T-helper 2 cell treated with Interferon-gamma antibody and Interleukin-4, amounts not matched to agents 5 μg/mL and 100 μg/mL, for 36 hours (primary cell): ENCODE measurements at regions not wholly inside any gene's neighbourhood (a gene's known extent, or its start where the extent isn't known, plus 50 kb on each side); places are given as distances from the start of the nearest gene placed in this dataset.

Experiments
- DNase-seq: peaks from one replicate; pipeline ENCODE4 v3.0.0; 2021; ENCODE audit warnings: low spot score
- H3K27ac Mint-ChIP-seq: one replicate; pipeline ENCODE4 v1.8.0; 2021; ENCODE audit warnings: mild to moderate bottlenecking, mixed read lengths
- H3K27me3 Mint-ChIP-seq: one replicate; pipeline ENCODE4 v1.8.0; 2021; ENCODE audit warnings: low read depth, mixed read lengths
- H3K36me3 Mint-ChIP-seq: one replicate; pipeline ENCODE4 v1.8.0; 2021; ENCODE audit warnings: low read depth, mixed read lengths
- H3K4me1 Mint-ChIP-seq: one replicate; pipeline ENCODE4 v1.8.0; 2021; ENCODE audit warnings: low read depth, mixed read lengths
- H3K4me3 Mint-ChIP-seq: one replicate; pipeline ENCODE4 v1.8.0; 2022; ENCODE audit warnings: mild to moderate bottlenecking, moderate library complexity, mixed read lengths
- H3K9me3 Mint-ChIP-seq: one replicate; pipeline ENCODE4 v1.8.0; 2021; ENCODE audit warnings: mixed read lengths

- no peaks in the 10 kb centered on the region for H3K9me3 Mint-ChIP-seq
- no peak for DNase-seq
- no peak overlapping the region for H3K4me3 Mint-ChIP-seq
- H3K36me3 Mint-ChIP-seq = no peaks in the 10 kb centered on the region
- H3K4me1 Mint-ChIP-seq = peaks cover 2% of the 10 kb centered on the region
- peaks cover 2% of the 10 kb centered on the region for H3K27me3 Mint-ChIP-seq
- no peak overlapping the region for H3K27ac Mint-ChIP-seq
Measured at GRCh38 chr11:119536801-119537200, 113.8 kb upstream of the THY1 start.

- DNase-seq = peak; percentile 32
- H3K27me3 Mint-ChIP-seq = peaks cover 7% of the 10 kb centered on the region
Measured at GRCh38 chr11:119533921-119534736, 111.2 kb upstream of the THY1 start.

GRCh38 chr11:119533462-119533861, 110.5 kb upstream of the THY1 start:
- no peak for DNase-seq
- no peaks in the 10 kb centered on the region for H3K9me3 Mint-ChIP-seq
- peaks cover 7% of the 10 kb centered on the region for H3K27me3 Mint-ChIP-seq
- H3K4me1 Mint-ChIP-seq = peaks cover 2% of the 10 kb centered on the region
- no peaks in the 10 kb centered on the region for H3K36me3 Mint-ChIP-seq
- H3K4me3 Mint-ChIP-seq = no peak overlapping the region
- H3K27ac Mint-ChIP-seq = no peak overlapping the region

More at GRCh38 chr11:119533921-119534736, 111.2 kb upstream of the THY1 start:
- no peak overlapping the region for H3K27ac Mint-ChIP-seq
- no peaks in the 10 kb centered on the region for H3K36me3 Mint-ChIP-seq
- no peak overlapping the region for H3K4me3 Mint-ChIP-seq
- H3K4me1 Mint-ChIP-seq = peaks cover 2% of the 10 kb centered on the region
- no peaks in the 10 kb centered on the region for H3K9me3 Mint-ChIP-seq

GRCh38 chr11:119532551-119532950, 109.6 kb upstream of the THY1 start:
- Mint-ChIP-seq H3K27ac (no peak overlapping the region), H3K36me3 (no peaks in the 10 kb centered on the region), H3K4me3 (no peak overlapping the region), H3K4me1 (peaks cover 2% of the 10 kb centered on the region), H3K27me3 (peaks cover 7% of the 10 kb centered on the region), H3K9me3 (no peaks in the 10 kb centered on the region)
- no peak for DNase-seq

- Mint-ChIP-seq H3K4me1 (peaks cover 2% of the 10 kb centered on the region), H3K36me3 (no peaks in the 10 kb centered on the region), H3K4me3 (no peak overlapping the region), H3K9me3 (no peaks in the 10 kb centered on the region), H3K27me3 (peaks cover 7% of the 10 kb centered on the region), H3K27ac (no peak overlapping the region)
- no peak for DNase-seq
Measured at GRCh38 chr11:119531623-119532022, 108.7 kb upstream of the THY1 start.

GRCh38 chr11:119531056-119531455, 108.1 kb upstream of the THY1 start:
- H3K9me3 Mint-ChIP-seq = no peaks in the 10 kb centered on the region
- H3K4me1 Mint-ChIP-seq = peaks cover 2% of the 10 kb centered on the region
- peaks cover 7% of the 10 kb centered on the region for H3K27me3 Mint-ChIP-seq

GRCh38 chr11:119530509-119530908, 107.5 kb upstream of the THY1 start:
- Mint-ChIP-seq H3K27ac (no peak overlapping the region), H3K36me3 (no peaks in the 10 kb centered on the region), H3K4me3 (no peak overlapping the region), H3K9me3 (no peaks in the 10 kb centered on the region), H3K4me1 (peaks cover 2% of the 10 kb centered on the region), H3K27me3 (peaks cover 7% of the 10 kb centered on the region)
- DNase-seq = no peak

More at GRCh38 chr11:119531056-119531455, 108.1 kb upstream of the THY1 start:
- Mint-ChIP-seq H3K27ac (no peak overlapping the region), H3K36me3 (no peaks in the 10 kb centered on the region), H3K4me3 (no peak overlapping the region)
- DNase-seq = no peak

- no peak overlapping the region for H3K4me3 Mint-ChIP-seq
- H3K4me1 Mint-ChIP-seq = peaks cover 2% of the 10 kb centered on the region
- H3K27me3 Mint-ChIP-seq = peaks cover 7% of the 10 kb centered on the region
- no peaks in the 10 kb centered on the region for H3K9me3 Mint-ChIP-seq
- no peak overlapping the region for H3K27ac Mint-ChIP-seq
- no peaks in the 10 kb centered on the region for H3K36me3 Mint-ChIP-seq
- DNase-seq = no peak
Measured at GRCh38 chr11:119529936-119530335, 107.0 kb upstream of the THY1 start.

GRCh38 chr11:119529063-119529845, 106.3 kb upstream of the THY1 start:
- Mint-ChIP-seq H3K4me1 (peaks cover 2% of the 10 kb centered on the region), H3K9me3 (no peaks in the 10 kb centered on the region), H3K27me3 (peaks cover 7% of the 10 kb centered on the region), H3K27ac (no peak overlapping the region), H3K4me3 (no peak overlapping the region), H3K36me3 (no peaks in the 10 kb centered on the region)
- no peak for DNase-seq

- Mint-ChIP-seq H3K9me3 (no peaks in the 10 kb centered on the region), H3K36me3 (no peaks in the 10 kb centered on the region), H3K4me3 (no peak overlapping the region), H3K27me3 (peaks cover 1% of the 10 kb centered on the region), H3K4me1 (no peaks in the 10 kb centered on the region), H3K27ac (no peak overlapping the region)
- no peak for DNase-seq
Measured at GRCh38 chr11:119525867-119526196, 102.9 kb upstream of the THY1 start.

- Mint-ChIP-seq H3K4me1 (no peaks in the 10 kb centered on the region), H3K9me3 (no peaks in the 10 kb centered on the region), H3K4me3 (no peak overlapping the region), H3K27ac (no peak overlapping the region), H3K27me3 (no peaks in the 10 kb centered on the region), H3K36me3 (no peaks in the 10 kb centered on the region)
- DNase-seq = no peak
Measured at GRCh38 chr11:119525180-119525866, 102.4 kb upstream of the THY1 start.

GRCh38 chr11:119523539-119524157, 100.7 kb upstream of the THY1 start:
- Mint-ChIP-seq H3K4me3 (no peak overlapping the region), H3K27me3 (no peaks in the 10 kb centered on the region), H3K36me3 (no peaks in the 10 kb centered on the region), H3K9me3 (no peaks in the 10 kb centered on the region), H3K4me1 (no peaks in the 10 kb centered on the region), H3K27ac (no peak overlapping the region)
- DNase-seq = no peak

GRCh38 chr11:119522609-119523008, 99.6 kb upstream of the THY1 start:
- H3K36me3 Mint-ChIP-seq = no peaks in the 10 kb centered on the region
- H3K27me3 Mint-ChIP-seq = no peaks in the 10 kb centered on the region
- H3K9me3 Mint-ChIP-seq = no peaks in the 10 kb centered on the region
- DNase-seq = no peak
- H3K27ac Mint-ChIP-seq = no peak overlapping the region
- H3K4me1 Mint-ChIP-seq = no peaks in the 10 kb centered on the region
- no peak overlapping the region for H3K4me3 Mint-ChIP-seq

- Mint-ChIP-seq H3K4me3 (no peak overlapping the region), H3K27ac (no peak overlapping the region), H3K27me3 (peaks cover 3% of the 10 kb centered on the region), H3K4me1 (no peaks in the 10 kb centered on the region), H3K36me3 (no peaks in the 10 kb centered on the region), H3K9me3 (no peaks in the 10 kb centered on the region)
- no peak for DNase-seq
Measured at GRCh38 chr11:119521551-119521950, 98.6 kb upstream of the THY1 start.
